Myocyte (in vitro differentiated cells): ENCODE measurements at regions not wholly inside any gene's neighbourhood (a gene's known extent, or its start where the extent isn't known, plus 50 kb on each side); places are given as distances from the start of the nearest gene placed in this dataset.
"Not testable (repeated sequence)": the region's sequence is repeated elsewhere in the genome, so short reads cannot be mapped to it uniquely, and the experiment has no call there.

ENCODE experiments used
- DNase-seq: peaks from one replicate; pipeline ENCODE4 v3.0.0-alpha.2; 2012; ENCODE audit warnings: low read depth

GRCh38 chr5:100693481-100693880 lies 158.3 kb downstream of the FAM174A start:
- no peak for DNase-seq

DNA sequence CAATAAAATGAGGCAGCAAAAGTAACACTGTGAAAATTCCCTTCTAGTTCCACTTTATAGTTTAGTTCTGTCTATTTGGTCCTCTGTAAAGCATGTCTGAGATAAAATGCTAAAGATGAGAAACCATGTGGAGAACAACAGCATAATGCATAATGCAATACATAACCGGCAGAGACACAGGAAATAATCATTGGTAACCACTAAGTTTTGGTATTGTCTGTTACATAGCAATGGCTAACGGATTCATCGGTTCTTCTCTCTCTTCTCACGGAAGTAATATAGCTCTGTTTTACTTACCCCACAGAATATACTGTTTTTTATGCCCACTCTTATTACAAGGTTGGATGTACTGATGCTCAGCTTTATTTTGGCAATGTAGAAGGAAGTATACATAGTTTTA lies 158.9 kb downstream of the FAM174A start:
- no peak for DNase-seq

GRCh38 chr5:100697970-100698369 lies 162.8 kb downstream of the FAM174A start:
- DNase-seq: no peak

DNA sequence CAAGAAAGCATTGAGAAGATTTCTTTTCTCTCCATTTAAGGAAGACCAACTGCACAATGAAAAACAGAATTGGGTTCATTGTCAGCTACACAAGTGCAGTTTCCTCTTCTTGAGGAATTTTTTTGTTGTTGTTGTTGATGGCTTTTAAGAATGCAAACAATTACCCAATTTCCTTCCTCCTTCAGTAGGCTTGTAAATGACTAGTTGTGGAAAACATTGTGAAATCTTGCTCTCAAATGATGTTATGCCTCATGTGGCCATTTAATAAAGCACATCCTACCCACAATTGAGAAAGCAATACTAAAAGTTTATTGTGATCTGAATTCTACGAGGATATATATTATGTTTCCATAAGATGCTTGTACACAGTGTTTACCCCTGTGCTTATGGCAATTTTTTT lies 171.6 kb downstream of the FAM174A start:
- DNase-seq: peak; percentile 28

DNA sequence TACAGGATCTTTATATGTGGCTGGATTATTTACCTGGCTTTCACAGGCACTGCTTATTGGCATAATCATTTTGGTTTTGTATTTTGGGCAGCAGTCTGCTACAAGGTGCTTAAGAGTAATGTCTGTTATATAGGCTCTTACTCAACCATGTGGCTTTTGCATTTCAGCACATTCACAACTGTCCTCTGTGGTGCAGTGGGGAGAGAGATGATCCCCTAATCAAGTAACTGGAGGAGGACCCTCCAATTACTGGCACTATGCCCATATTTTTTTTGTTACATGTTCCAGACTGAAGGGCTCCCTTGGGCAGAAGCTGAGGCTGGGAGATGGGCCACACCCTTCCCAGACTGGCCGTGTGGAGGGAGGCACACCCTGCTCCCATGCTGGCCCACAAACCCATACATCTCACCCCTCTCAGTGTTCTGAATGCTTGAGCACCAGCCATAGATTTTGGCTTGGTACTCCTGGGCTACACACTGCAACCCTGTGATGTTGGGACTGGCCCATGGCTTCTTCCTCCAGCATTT lies 173.5 kb downstream of the FAM174A start:
- no peak for DNase-seq

DNA sequence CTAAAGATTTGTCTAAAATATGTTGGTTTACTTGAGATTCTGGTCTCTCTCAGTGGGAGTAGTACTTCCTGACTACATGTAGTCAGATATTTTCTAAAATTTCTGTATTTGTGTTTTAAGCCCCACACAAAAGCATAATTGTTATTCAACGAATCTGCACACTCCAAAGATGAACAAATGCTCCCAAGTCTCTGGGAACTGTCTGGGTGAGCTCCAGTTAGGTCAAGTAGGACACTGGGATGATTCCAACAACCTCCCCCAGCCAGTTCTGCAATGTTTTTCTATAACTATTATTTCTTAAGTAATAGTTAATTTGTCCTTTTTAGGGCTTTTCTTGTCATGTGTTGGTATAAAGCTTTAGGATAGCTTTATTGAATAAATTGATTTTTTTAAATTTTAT lies 174.6 kb downstream of the FAM174A start:
- no peak for DNase-seq

- not testable (repeated sequence) for DNase-seq
Observed at GRCh38 chr5:100714780-100715179, 179.6 kb downstream of the FAM174A start.

DNA sequence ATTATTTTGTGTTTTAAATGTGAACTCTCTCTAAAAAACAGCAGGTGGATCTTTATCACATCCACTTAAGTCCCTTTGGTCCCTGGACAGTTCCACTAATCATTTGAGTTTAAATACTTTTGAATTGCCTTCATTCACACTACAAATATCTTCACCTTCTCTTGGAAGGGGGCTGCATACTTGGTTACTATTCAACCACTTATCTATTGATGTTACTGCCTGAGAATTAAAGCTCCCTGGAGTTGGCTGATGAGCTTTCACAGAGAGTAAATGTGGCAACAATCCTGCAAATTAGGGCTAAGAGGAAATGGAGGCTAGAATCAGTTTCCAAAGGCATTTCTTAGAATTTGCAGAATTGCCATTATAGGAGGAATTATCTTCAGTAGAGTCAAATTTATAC lies 180.4 kb downstream of the ST8SIA4 start:
- DNase-seq: no peak

- no peak for DNase-seq
Observed at GRCh38 chr5:100723229-100723628, 179.9 kb downstream of the ST8SIA4 start.

GRCh38 chr5:100726116-100726515 lies 177.0 kb downstream of the ST8SIA4 start:
- no peak for DNase-seq

- no peak for DNase-seq
Observed at GRCh38 chr5:100731768-100732167, 171.3 kb downstream of the ST8SIA4 start.

- no peak for DNase-seq
Observed at GRCh38 chr5:100746730-100747129, 156.4 kb downstream of the ST8SIA4 start.

GRCh38 chr5:100749771-100750284 lies 153.3 kb downstream of the ST8SIA4 start:
- no peak for DNase-seq

DNA sequence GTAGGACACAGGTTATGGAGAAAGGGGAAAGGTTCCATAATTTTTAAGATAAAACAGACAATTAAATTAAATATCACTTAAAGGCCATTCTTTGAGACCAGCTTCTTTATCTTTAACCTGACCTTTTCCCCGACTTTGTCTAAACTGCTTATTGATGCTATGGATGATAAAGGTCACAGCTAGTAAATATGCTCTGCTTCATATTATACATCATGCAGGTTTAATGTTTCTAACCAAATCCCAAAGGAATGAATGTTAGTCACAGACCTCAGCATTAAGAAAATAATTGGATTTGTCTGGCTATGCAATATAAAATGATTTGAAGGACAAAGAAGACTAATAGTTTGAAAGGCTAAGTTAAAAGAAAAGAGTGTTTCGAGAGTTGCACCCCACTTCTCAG lies 147.6 kb downstream of the ST8SIA4 start:
- no peak for DNase-seq
